K562 (cell line): ENCODE measurements at regions not wholly inside any gene's neighbourhood (a gene's known extent, or its start where the extent isn't known, plus 50 kb on each side); places are given as distances from the start of the nearest gene placed in this dataset.

ENCODE experiments used
- ATAC-seq: fragments of 200-7000 bp; cut with Tn5 transposase; 3 replicates; pipeline ENCODE4 v1.9.1; 2020; ENCODE audit warnings: moderate library complexity
- BruUV-seq: library from RNA; stranded (reverse); fragments of 400-500 nt; replicated peaks from 2 replicates; lab custom pipeline; 2021; lab: Mats Ljungman, UMichigan
- CTCF ChIA-PET: fragments of 300-600 bp; formaldehyde crosslinking; extraction: SDS; loops from one replicate; lab custom pipeline; 2021; ENCODE audit warnings: low intra/inter-chr PET ratio; lab: Yijun Ruan, JAX
- POLR2A ChIA-PET: fragments of 300-600, 350-650 bp; sonication (Branson Sonifier 250); formaldehyde crosslinking; extraction: SDS; loops from one replicate; lab custom pipeline; 2021; ENCODE audit warnings: antibody characterized with exemption, inconsistent platforms; lab: Yijun Ruan, JAX
- DNase-seq, 4 experiments: peaks; one replicate each; pipeline versions ENCODE4 v3.0.0 to v3.0.0-alpha.2; 2011 to 2018; ENCODE audit warnings: low spot score in 3 of 4, mixed read lengths in 3 of 4; ENCODE audit errors: extremely low read depth in 1 of 4
- FAIRE-seq: peaks from 2 replicates; lab custom pipeline; 2011; peaks lifted over from hg19 to GRCh38; lab: Jason Lieb, UNC
- H2AFZ ChIP-seq: 2 replicates; pipeline ENCODE4 v1.6.0; 2011; ENCODE audit warnings: low read depth, low read length, control low read depth, inconsistent platforms
- H3K27ac ChIP-seq: fragments of 200-600 bp; 3 replicates; pipeline ENCODE4 v1.8.0; 2011; ENCODE audit warnings: low read depth, mild to moderate bottlenecking, control low read depth, inconsistent platforms, low read length, moderate library complexity, mixed read lengths; ENCODE audit errors: extremely low read depth
- H3K27me3 ChIP-seq, 2 experiments: fragments of 300-600 bp in 1 of 2; 2 replicates in 1 of 2; 3 replicates in 1 of 2; pipeline versions ENCODE4 v1.6.0 to v1.8.0; 2011; ENCODE audit warnings: inconsistent platforms in 2 of 2, low read length in 2 of 2, mild to moderate bottlenecking in 1 of 2, mixed read lengths in 1 of 2, moderate library complexity in 1 of 2; ENCODE audit not compliant: control insufficient read depth in 2 of 2, insufficient read depth in 2 of 2
- H3K36me3 ChIP-seq: fragments of 300-600 bp; 3 replicates; pipeline ENCODE4 v1.8.0; 2011; ENCODE audit warnings: mild to moderate bottlenecking, low read length, inconsistent platforms; ENCODE audit not compliant: control insufficient read depth, insufficient read depth
- H3K4me1 ChIP-seq, 2 experiments: fragments of 200-600 bp in 1 of 2; replicated peaks in 1 of 2; 2 replicates in 1 of 2; 3 replicates in 1 of 2; pipeline versions ENCODE4 v1.5.1 to v1.8.0; 2011; ENCODE audit warnings: inconsistent platforms in 2 of 2, low read length in 2 of 2, mild to moderate bottlenecking in 1 of 2, mixed read lengths in 1 of 2, moderate library complexity in 1 of 2; ENCODE audit not compliant: control insufficient read depth in 2 of 2, insufficient read depth in 2 of 2
- H3K4me2 ChIP-seq: 2 replicates; pipeline ENCODE4 v1.6.1; 2011; ENCODE audit warnings: low read length, control low read depth, inconsistent platforms, mixed read lengths; ENCODE audit not compliant: insufficient read depth
- H3K4me3 ChIP-seq: fragments of 200-600 bp; sonication (generic), shearing (Covaris generic); 2 replicates; pipeline ENCODE4 v1.5.1; 2016; ENCODE audit warnings: control low read depth, inconsistent platforms
- H3K79me2 ChIP-seq: fragments of 200-600 bp; 3 replicates; pipeline ENCODE4 v1.8.0; 2011; ENCODE audit warnings: low read length, inconsistent platforms; ENCODE audit not compliant: control insufficient read depth, insufficient read depth
- H3K9ac ChIP-seq, 2 experiments: 2 replicates each; pipeline versions ENCODE4 v1.6.0 to v1.6.1; 2011; ENCODE audit warnings: low read depth in 2 of 2, low read length in 2 of 2, control low read depth in 1 of 2, inconsistent platforms in 1 of 2, mild to moderate bottlenecking in 1 of 2, mixed read lengths in 1 of 2; ENCODE audit not compliant: insufficient read depth in 1 of 2
- H3K9me1 ChIP-seq: one replicate; pipeline ENCODE4 v1.6.0; 2011; ENCODE audit warnings: inconsistent platforms, mild to moderate bottlenecking, low read length, moderate library complexity; ENCODE audit not compliant: control insufficient read depth, insufficient read depth
- H3K9me3 ChIP-seq: replicated peaks from 2 replicates; pipeline ENCODE4 v1.5.1; 2011; ENCODE audit warnings: low read depth, low read length, inconsistent platforms; ENCODE audit not compliant: control insufficient read depth, insufficient read depth
- H4K20me1 ChIP-seq: replicated peaks from 2 replicates; pipeline ENCODE4 v1.6.1; 2011; ENCODE audit warnings: low read length, inconsistent platforms, mixed read lengths; ENCODE audit not compliant: control insufficient read depth, insufficient read depth
- ARNT ChIP-seq, 2 experiments: fragments of 450-650 bp; IDR thresholded peaks; 2 replicates each; pipeline ENCODE4 v1.6.1; 2016; ENCODE audit warnings: mild to moderate bottlenecking in 1 of 2
- CBFB ChIP-seq: sonication (generic); formaldehyde crosslinking; IDR thresholded peaks from 2 replicates; pipeline ENCODE4 v1.4.0; 2020; ENCODE audit warnings: mild to moderate bottlenecking, missing genetic modification reagents
- CHD1 ChIP-seq: fragments of 200-600 bp; sonication (generic); IDR thresholded peaks from one replicate; pipeline ENCODE4 v1.6.1; 2012; ENCODE audit warnings: mild to moderate bottlenecking, moderate library complexity, low read length, inconsistent platforms
- JUN ChIP-seq, 2 experiments: sonication (generic) in 1 of 2; formaldehyde crosslinking in 1 of 2; IDR thresholded peaks; 2 replicates each; pipeline versions ENCODE4 v1.6.1 to v1.8.0; 2012 to 2022; ENCODE audit warnings: borderline replicate concordance in 2 of 2, mild to moderate bottlenecking in 2 of 2, improper control_type of control experiment in 1 of 2, low read depth in 1 of 2, low read length in 1 of 2, missing genetic modification reagents in 1 of 2
- MTF1 ChIP-seq: fragments of 250-450 bp; sonication (Bioruptor Pico); IDR thresholded peaks from 2 replicates; pipeline ENCODE4 v1.9.0; 2021; ENCODE audit warnings: moderate library complexity, mild to moderate bottlenecking, inconsistent platforms, borderline replicate concordance
- MYBL2 ChIP-seq, 2 experiments: fragments of 450-650 bp in 1 of 2; sonication (generic) in 1 of 2; formaldehyde crosslinking in 1 of 2; IDR thresholded peaks; 2 replicates each; pipeline versions ENCODE4 v1.6.1 to v1.8.1; 2017 to 2022; ENCODE audit warnings: borderline replicate concordance in 1 of 2, inconsistent platforms in 1 of 2, low read depth in 1 of 2, mild to moderate bottlenecking in 1 of 2, missing genetic modification reagents in 1 of 2, moderate library complexity in 1 of 2
- WGBS: fragments of 100-300 bp; shearing (Covaris generic); methylation state at CpG from one replicate; pipeline ENCODE4 v1.1.6; 2016; ENCODE audit warnings: low coverage, mixed read lengths; ENCODE audit not compliant: insufficient coverage; ENCODE audit errors: missing lambda C conversion rate; 5-methylcytosine and 5-hydroxymethylcytosine counted together
- in situ Hi-C: fragments of 300-500 bp; cut with MboI; formaldehyde crosslinking; loops from 4 replicates; pipeline ENCODE4 v1.15.0; 2018; ENCODE audit warnings: inconsistent platforms, mixed read lengths
- intact Hi-C: fragments of 100-400 bp; cut with micrococcal nuclease; formaldehyde crosslinking; loops from 2 replicates; pipeline ENCODE4 v1.14.2; 2022
- TF ChIP-seq, protein P1 (sequence below), 2 experiments: IDR thresholded peaks in 1 of 2; conservative IDR thresholded peaks in 1 of 2; 2 replicates each; pipeline ENCODE4 v1.6.1; 2016; ENCODE audit warnings: low read depth in 2 of 2, mild to moderate bottlenecking in 1 of 2, missing compliant biosample characterization in 1 of 2, missing genetic modification characterization in 1 of 2, moderate library complexity in 1 of 2
- TF ChIP-seq, protein P2 (sequence below): fragments of 450-650 bp; IDR thresholded peaks from 2 replicates; pipeline ENCODE4 v1.7.1; 2018; ENCODE audit warnings: mild to moderate bottlenecking, low read depth; ENCODE audit not compliant: partially characterized antibody
- TF ChIP-seq, protein P3 (sequence below): IDR thresholded peaks from 3 replicates; pipeline ENCODE4 v1.6.1; 2011; ENCODE audit warnings: borderline replicate concordance, mild to moderate bottlenecking; ENCODE audit not compliant: insufficient read length, insufficient read depth
- TF ChIP-seq, protein P4 (sequence below), 3 experiments: IDR thresholded peaks in 2 of 3; conservative IDR thresholded peaks in 1 of 3; 2 replicates each; pipeline ENCODE4 v1.5.1; 2011 to 2012; ENCODE audit warnings: low read length in 3 of 3, mild to moderate bottlenecking in 3 of 3, control low read depth in 2 of 3, improper control_type of control experiment in 1 of 3, inconsistent platforms in 1 of 3, low read depth in 1 of 3, mixed read lengths in 1 of 3, moderate library complexity in 1 of 3; ENCODE audit not compliant: insufficient read depth in 2 of 3

DNA sequence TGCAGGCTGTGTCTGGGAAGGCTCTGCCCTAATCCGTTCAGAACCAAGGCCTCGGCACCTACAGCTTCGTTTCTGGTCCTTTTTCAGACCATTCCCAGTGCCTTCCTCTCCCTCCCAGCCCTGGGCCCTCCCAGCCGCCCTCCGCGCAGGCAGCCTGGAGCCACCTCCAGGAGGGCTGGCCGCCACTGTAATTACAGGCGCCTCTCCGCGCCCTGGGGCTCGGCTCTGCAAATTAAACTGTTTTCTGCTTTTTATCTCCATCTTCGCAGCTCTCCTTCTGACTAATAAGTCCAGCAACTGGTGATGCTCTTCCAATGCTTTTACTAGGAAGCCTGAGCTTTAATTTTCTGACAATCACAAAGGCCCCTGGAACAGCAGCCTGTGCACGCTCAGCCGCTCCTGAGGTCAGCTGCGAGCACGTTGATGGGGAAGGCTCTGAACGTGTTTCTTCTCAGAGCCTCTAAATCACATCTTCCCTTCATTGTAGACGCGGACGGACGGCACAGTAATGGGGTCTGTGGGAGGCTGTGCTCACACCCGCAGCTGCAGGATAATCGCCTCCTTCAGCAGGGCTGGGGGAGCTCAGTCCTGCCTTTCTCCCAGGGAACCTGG lies 194.6 kb downstream of the DLL1 start:
- Histone ChIP-seq H3K9ac (no peak overlapping the region), H4K20me1 (peaks cover 10% of the 10 kb centered on the region; the same call in 1 of the 2 replicates), H3K9me1 (no peaks in the 10 kb centered on the region), H3K79me2 (no peaks in the 10 kb centered on the region), H3K4me3 (no peak overlapping the region), H3K4me1 (peaks cover 0 to 12% of the 10 kb centered on the region in 2 experiments; a peak in 2 of 5 replicates), H3K4me2 (no peak overlapping the region), H3K27me3 (peaks cover 32 to 95% of the 10 kb centered on the region in 2 experiments), H3K36me3 (no peaks in the 10 kb centered on the region), H2AFZ (no peak overlapping the region), H3K9me3 (no peaks in the 10 kb centered on the region), H3K27ac (no peak overlapping the region)
- intact Hi-C loops (no loop called here), in situ Hi-C loops (no loop called here)
- FAIRE-seq, result no peak
- ATAC-seq, result no peak
- CTCF ChIA-PET, result no interaction called here
- WGBS, result 4% methylated on average over 22 of the region's 23 CpGs
- BruUV-seq, result no TSS peak
- no peak for DNase-seq
- POLR2A ChIA-PET, result interaction anchor here (0.6 to 1.2 kb wide), 2 partner anchors 28 to 563 kb away, joined by 4 to 5 read pairs; no protein-coding TSS in a partner anchor
- TF ChIP-seq, protein P1, sequence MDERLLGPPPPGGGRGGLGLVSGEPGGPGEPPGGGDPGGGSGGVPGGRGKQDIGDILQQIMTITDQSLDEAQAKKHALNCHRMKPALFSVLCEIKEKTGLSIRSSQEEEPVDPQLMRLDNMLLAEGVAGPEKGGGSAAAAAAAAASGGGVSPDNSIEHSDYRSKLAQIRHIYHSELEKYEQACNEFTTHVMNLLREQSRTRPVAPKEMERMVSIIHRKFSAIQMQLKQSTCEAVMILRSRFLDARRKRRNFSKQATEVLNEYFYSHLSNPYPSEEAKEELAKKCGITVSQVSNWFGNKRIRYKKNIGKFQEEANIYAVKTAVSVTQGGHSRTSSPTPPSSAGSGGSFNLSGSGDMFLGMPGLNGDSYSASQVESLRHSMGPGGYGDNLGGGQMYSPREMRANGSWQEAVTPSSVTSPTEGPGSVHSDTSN (CRISPR knock-in tag; IDR thresholded peaks at IDR 0.05; ENCODE audit: low read depth), result no peak
- TF ChIP-seq, protein P1 (tag; conservative IDR thresholded peaks at IDR 0.05; ENCODE audit: low read depth), result no peak
- TF ChIP-seq MTF1 (CRISPR knock-in tag) (no peak), CHD1 (no peak), ARNT (IDR thresholded peaks at IDR 0.05) (no peak), MYBL2 (IDR thresholded peaks at IDR 0.05; ENCODE audit: low read depth) (no peak), MYBL2 (CRISPR knock-in tag; IDR thresholded peaks at IDR 0.05; ENCODE audit: borderline replicate concordance) (no peak), JUN (IDR thresholded peaks at IDR 0.05; ENCODE audit: borderline replicate concordance, low read depth, low read length) (no peak), JUN (CRISPR knock-in tag; IDR thresholded peaks at IDR 0.05; ENCODE audit: borderline replicate concordance) (no peak), CBFB (CRISPR knock-in tag) (no peak)
- TF ChIP-seq, protein P2, sequence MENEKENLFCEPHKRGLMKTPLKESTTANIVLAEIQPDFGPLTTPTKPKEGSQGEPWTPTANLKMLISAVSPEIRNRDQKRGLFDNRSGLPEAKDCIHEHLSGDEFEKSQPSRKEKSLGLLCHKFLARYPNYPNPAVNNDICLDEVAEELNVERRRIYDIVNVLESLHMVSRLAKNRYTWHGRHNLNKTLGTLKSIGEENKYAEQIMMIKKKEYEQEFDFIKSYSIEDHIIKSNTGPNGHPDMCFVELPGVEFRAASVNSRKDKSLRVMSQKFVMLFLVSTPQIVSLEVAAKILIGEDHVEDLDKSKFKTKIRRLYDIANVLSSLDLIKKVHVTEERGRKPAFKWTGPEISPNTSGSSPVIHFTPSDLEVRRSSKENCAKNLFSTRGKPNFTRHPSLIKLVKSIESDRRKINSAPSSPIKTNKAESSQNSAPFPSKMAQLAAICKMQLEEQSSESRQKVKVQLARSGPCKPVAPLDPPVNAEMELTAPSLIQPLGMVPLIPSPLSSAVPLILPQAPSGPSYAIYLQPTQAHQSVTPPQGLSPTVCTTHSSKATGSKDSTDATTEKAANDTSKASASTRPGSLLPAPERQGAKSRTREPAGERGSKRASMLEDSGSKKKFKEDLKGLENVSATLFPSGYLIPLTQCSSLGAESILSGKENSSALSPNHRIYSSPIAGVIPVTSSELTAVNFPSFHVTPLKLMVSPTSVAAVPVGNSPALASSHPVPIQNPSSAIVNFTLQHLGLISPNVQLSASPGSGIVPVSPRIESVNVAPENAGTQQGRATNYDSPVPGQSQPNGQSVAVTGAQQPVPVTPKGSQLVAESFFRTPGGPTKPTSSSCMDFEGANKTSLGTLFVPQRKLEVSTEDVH, result no peak
- TF ChIP-seq, protein P3, sequence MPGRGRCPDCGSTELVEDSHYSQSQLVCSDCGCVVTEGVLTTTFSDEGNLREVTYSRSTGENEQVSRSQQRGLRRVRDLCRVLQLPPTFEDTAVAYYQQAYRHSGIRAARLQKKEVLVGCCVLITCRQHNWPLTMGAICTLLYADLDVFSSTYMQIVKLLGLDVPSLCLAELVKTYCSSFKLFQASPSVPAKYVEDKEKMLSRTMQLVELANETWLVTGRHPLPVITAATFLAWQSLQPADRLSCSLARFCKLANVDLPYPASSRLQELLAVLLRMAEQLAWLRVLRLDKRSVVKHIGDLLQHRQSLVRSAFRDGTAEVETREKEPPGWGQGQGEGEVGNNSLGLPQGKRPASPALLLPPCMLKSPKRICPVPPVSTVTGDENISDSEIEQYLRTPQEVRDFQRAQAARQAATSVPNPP, result no peak
- TF ChIP-seq, protein P4, sequence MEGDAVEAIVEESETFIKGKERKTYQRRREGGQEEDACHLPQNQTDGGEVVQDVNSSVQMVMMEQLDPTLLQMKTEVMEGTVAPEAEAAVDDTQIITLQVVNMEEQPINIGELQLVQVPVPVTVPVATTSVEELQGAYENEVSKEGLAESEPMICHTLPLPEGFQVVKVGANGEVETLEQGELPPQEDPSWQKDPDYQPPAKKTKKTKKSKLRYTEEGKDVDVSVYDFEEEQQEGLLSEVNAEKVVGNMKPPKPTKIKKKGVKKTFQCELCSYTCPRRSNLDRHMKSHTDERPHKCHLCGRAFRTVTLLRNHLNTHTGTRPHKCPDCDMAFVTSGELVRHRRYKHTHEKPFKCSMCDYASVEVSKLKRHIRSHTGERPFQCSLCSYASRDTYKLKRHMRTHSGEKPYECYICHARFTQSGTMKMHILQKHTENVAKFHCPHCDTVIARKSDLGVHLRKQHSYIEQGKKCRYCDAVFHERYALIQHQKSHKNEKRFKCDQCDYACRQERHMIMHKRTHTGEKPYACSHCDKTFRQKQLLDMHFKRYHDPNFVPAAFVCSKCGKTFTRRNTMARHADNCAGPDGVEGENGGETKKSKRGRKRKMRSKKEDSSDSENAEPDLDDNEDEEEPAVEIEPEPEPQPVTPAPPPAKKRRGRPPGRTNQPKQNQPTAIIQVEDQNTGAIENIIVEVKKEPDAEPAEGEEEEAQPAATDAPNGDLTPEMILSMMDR (IDR thresholded peaks at IDR 0.05 in 2 of 3, conservative IDR thresholded peaks at IDR 0.05 in 1 of 3; ENCODE audit: insufficient read depth in 2 of 3, low read depth in 1 of 3, low read length in 3 of 3), result no peak
